ENCODE measurements at regions not wholly inside any gene's neighbourhood (a gene's known extent, or its start where the extent isn't known, plus 50 kb on each side); places are given as distances from the start of the nearest gene placed in this dataset.

- TF ChIP-seq REST (IDR thresholded peaks at IDR 0.05; ENCODE audit: unreplicated experiment) (no peak), ZNF331 (CRISPR knock-in tag; IDR thresholded peaks at IDR 0.05; ENCODE audit: low read depth) (no peak), POLR2AphosphoS5 (IDR thresholded peaks at IDR 0.05; ENCODE audit: low read depth) (no peak), STAT1 (IDR thresholded peaks at IDR 0.05; ENCODE audit: unreplicated experiment) (no peak), ETS1 (IDR thresholded peaks at IDR 0.05) (no peak), NANOG (IDR thresholded peaks at IDR 0.05; ENCODE audit: borderline replicate concordance) (no peak), EZH2phosphoT487 (IDR thresholded peaks at IDR 0.05; ENCODE audit: unreplicated experiment) (no peak), CREB1 (CRISPR knock-in tag; IDR thresholded peaks at IDR 0.05; ENCODE audit: low read depth) (no peak), JUNB (IDR thresholded peaks at IDR 0.05; ENCODE audit: unreplicated experiment) (no peak)
These were observed 70.9 kb upstream of the ETV6 start (continued) for GRCh38 chr12:11578461-11578993.

DNA sequence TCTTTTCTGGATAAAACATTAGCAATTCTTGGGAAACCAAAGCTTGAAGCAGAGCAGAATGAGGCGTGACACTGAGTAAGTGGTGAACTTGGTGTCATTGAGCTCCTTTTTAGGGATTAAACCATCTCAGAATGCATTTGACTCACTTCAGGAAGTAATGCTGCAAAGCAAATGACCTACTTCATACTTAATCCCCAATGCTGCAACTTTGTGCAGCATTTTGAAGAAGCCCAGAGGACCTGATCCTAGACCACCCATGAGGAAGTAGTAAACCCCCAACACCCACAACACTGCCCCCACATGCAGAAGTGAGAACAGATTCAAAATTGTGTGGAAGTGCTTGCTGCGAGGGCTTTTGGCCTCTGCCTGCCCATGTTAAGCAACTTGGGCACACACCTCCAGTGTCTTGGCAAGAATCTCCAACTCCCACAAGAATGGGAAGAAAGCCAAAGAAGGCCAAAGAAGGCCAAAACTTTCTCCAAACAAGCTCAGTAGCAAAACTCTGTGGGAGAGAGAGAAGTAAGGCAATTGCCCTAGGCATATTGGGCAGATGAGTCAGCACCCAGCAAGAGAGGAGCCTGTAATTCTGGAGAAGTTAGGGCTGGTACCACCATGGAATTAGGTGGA lies 69.2 kb upstream of the ETV6 start:
- ATAC-seq: no peak
- Histone ChIP-seq H3K27ac (ENCODE audit: low read depth) (no peak overlapping the region), H2AFZ (no peak overlapping the region; the same call in none of the 2 replicates), H3K4me1 (ENCODE audit: insufficient read depth) (peaks cover 4% of the 10 kb centered on the region; the same call in 1 of the 2 replicates), H3K4me2 (no peak overlapping the region), H3K4me3 (no peak overlapping the region), H3K79me2 (replicated peaks; ENCODE audit: insufficient read depth) (no peaks in the 10 kb centered on the region), H3K27me3 (ENCODE audit: insufficient read depth) (no peaks in the 10 kb centered on the region), H4K20me1 (replicated peaks; ENCODE audit: insufficient read depth) (no peaks in the 10 kb centered on the region), H3F3A (replicated peaks; ENCODE audit: low read depth) (no peaks in the 10 kb centered on the region), H3K9me2 (ENCODE audit: insufficient read depth) (no peaks in the 10 kb centered on the region), H3K36me3 (ENCODE audit: insufficient read depth) (no peaks in the 10 kb centered on the region)
- H3K36me3 Mint-ChIP-seq (ENCODE audit: low read depth): no peaks in the 10 kb centered on the region; the same call in 2 of the 3 replicates
- TF ChIP-seq NANOG (IDR thresholded peaks at IDR 0.05; ENCODE audit: borderline replicate concordance) (no peak), POLR2AphosphoS5 (IDR thresholded peaks at IDR 0.05; ENCODE audit: low read depth) (no peak), ZNF331 (CRISPR knock-in tag; IDR thresholded peaks at IDR 0.05; ENCODE audit: low read depth) (no peak), EZH2 (IDR thresholded peaks at IDR 0.05; ENCODE audit: low read depth, unreplicated experiment) (no peak)
- H3K4me3 Mint-ChIP-seq: no peak overlapping the region
- H3K27me3 Mint-ChIP-seq (ENCODE audit: insufficient read depth, low read depth, poor library complexity): no peaks in the 10 kb centered on the region
- H3K9me3 Mint-ChIP-seq: no peaks in the 10 kb centered on the region
- no peak overlapping the region for H3K27ac Mint-ChIP-seq
- DNase-seq (ENCODE audit: low spot score): no peak
- peaks cover 7% of the 10 kb centered on the region for H3K4me1 Mint-ChIP-seq
